Omental fat pad (tissue), 3 donors: ENCODE measurements at regions not wholly inside any gene's neighbourhood (a gene's known extent, or its start where the extent isn't known, plus 50 kb on each side); places are given as distances from the start of the nearest gene placed in this dataset.

Experiments
- ATAC-seq: fragments of 150-250 bp; one replicate; pipeline ENCODE4 v1.9.1; 2016; ENCODE audit warnings: mild to moderate bottlenecking, moderate library complexity; ENCODE audit not compliant: low FRiP score
- DNase-seq: peaks from one replicate; pipeline ENCODE4 v3.0.0-alpha.2; 2019; ENCODE audit warnings: low spot score
- TF ChIP-seq, protein P1 (sequence below), 3 donors: fragments of 450-650 bp; IDR thresholded peaks; one replicate each; pipeline ENCODE4 v1.5.1; 2016 to 2017; ENCODE audit warnings: antibody characterized with exemption in 3 of 3, mild to moderate bottlenecking in 3 of 3, moderate library complexity in 2 of 3

DNA sequence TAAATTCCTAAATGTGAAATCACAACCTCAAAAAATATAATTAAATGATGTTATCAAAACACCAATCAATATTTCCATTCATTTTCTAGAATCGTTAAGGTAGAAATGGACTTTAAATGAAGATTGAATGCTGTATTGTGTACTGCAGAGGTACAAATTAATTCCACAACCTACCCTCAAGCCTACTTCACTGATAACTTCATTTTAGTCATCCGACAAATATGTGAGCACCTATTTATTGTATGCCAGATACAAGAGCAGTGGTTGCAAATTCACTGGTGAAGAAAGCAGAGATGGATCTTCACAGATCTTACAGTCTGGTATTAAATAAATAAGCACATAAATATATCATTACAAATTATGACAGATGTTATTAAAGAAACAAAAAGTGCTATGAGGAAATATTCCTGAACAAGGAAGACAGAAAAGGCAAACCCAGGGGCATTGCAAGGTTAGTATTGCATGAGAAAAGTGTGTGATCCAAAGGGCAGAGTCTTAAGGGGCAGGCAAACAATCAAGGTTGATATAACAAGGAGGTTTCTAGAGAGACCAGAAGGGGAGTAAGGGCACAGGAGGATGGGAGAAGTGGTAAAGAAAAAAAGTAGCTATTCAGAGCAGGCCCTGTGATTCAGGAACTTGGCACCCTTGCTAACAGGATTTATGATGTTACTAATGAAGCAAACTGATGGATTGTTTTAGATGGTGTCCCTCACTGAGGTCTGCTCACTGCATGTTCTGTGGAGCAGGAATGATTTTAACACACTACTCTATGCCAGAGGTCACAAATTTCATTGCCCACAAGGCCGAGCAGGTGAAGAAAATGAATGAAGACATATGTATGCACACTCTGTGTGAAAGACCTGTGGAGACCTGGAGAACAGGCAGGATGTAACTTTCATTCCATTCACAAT lies 128.0 kb upstream of the CCDC150 start:
- DNase-seq (no peak), ATAC-seq (no peak)
- TF ChIP-seq, protein P1, sequence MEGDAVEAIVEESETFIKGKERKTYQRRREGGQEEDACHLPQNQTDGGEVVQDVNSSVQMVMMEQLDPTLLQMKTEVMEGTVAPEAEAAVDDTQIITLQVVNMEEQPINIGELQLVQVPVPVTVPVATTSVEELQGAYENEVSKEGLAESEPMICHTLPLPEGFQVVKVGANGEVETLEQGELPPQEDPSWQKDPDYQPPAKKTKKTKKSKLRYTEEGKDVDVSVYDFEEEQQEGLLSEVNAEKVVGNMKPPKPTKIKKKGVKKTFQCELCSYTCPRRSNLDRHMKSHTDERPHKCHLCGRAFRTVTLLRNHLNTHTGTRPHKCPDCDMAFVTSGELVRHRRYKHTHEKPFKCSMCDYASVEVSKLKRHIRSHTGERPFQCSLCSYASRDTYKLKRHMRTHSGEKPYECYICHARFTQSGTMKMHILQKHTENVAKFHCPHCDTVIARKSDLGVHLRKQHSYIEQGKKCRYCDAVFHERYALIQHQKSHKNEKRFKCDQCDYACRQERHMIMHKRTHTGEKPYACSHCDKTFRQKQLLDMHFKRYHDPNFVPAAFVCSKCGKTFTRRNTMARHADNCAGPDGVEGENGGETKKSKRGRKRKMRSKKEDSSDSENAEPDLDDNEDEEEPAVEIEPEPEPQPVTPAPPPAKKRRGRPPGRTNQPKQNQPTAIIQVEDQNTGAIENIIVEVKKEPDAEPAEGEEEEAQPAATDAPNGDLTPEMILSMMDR (IDR thresholded peaks at IDR 0.05), result no peak

GRCh38 chr2:196513796-196514526 lies 125.6 kb upstream of the CCDC150 start:
- no peak for DNase-seq
- TF ChIP-seq, protein P1 (IDR thresholded peaks at IDR 0.05), result no peak
- ATAC-seq, result no peak

GRCh38 chr2:196514641-196515040 lies 124.9 kb upstream of the CCDC150 start:
- ATAC-seq (no peak), DNase-seq (no peak)
- TF ChIP-seq, protein P1 (IDR thresholded peaks at IDR 0.05), result no peak

GRCh38 chr2:196515051-196515450 lies 124.5 kb upstream of the CCDC150 start:
- TF ChIP-seq, protein P1 (IDR thresholded peaks at IDR 0.05), result no peak
- ATAC-seq (no peak), DNase-seq (no peak)

GRCh38 chr2:196515608-196516007 lies 123.9 kb upstream of the CCDC150 start:
- DNase-seq (no peak), ATAC-seq (no peak)
- TF ChIP-seq, protein P1 (IDR thresholded peaks at IDR 0.05), result no peak

- ATAC-seq, result no peak
- no peak for DNase-seq
- TF ChIP-seq, protein P1 (IDR thresholded peaks at IDR 0.05), result no peak
Measured at GRCh38 chr2:196516564-196516963, 123.0 kb upstream of the CCDC150 start.
